IPS-15b (cell line): ENCODE measurements at regions not wholly inside any gene's neighbourhood (a gene's known extent, or its start where the extent isn't known, plus 50 kb on each side); places are given as distances from the start of the nearest gene placed in this dataset.
"Not testable (repeated sequence)": the region's sequence is repeated elsewhere in the genome, so short reads cannot be mapped to it uniquely, and the experiment has no call there.

Experiments
- H3K27me3 ChIP-seq: one replicate; pipeline ENCODE4 v1.6.1; 2013; ENCODE audit warnings: low read length; ENCODE audit not compliant: control insufficient read depth, insufficient read depth
- H3K36me3 ChIP-seq: one replicate; pipeline ENCODE4 v1.6.1; 2013; ENCODE audit warnings: low read length; ENCODE audit not compliant: control insufficient read depth, insufficient read depth
- H3K4me1 ChIP-seq: one replicate; pipeline ENCODE4 v1.6.1; 2013; ENCODE audit warnings: mild to moderate bottlenecking, low read length; ENCODE audit not compliant: control insufficient read depth, insufficient read depth
- H3K4me3 ChIP-seq: one replicate; pipeline ENCODE4 v1.5.1; 2013; ENCODE audit warnings: low read depth, low read length
- H3K9ac ChIP-seq: one replicate; pipeline ENCODE4 v1.6.1; 2013; ENCODE audit warnings: low read depth, mild to moderate bottlenecking, low read length
- H3K9me3 ChIP-seq: one replicate; pipeline ENCODE4 v1.6.1; 2013; ENCODE audit warnings: mild to moderate bottlenecking, low read length; ENCODE audit not compliant: control insufficient read depth, insufficient read depth

- H3K4me3 ChIP-seq, H3K9me3 ChIP-seq, H3K9ac ChIP-seq, H3K4me1 ChIP-seq, H3K27me3 ChIP-seq, H3K36me3 ChIP-seq: not testable (repeated sequence)
Observed at GRCh38 chr15:70364023-70364422, 266.3 kb upstream of the TLE3 start.

GRCh38 chr15:70362886-70363285, 265.2 kb upstream of the TLE3 start:
- H3K9ac ChIP-seq: no peak overlapping the region
- H3K27me3 ChIP-seq: no peaks in the 10 kb centered on the region
- no peaks in the 10 kb centered on the region for H3K4me1 ChIP-seq
- H3K36me3 ChIP-seq: no peaks in the 10 kb centered on the region
- no peak overlapping the region for H3K4me3 ChIP-seq
- no peaks in the 10 kb centered on the region for H3K9me3 ChIP-seq

- Histone ChIP-seq H3K4me1 (no peaks in the 10 kb centered on the region), H3K36me3 (no peaks in the 10 kb centered on the region), H3K9ac (no peak overlapping the region), H3K9me3 (no peaks in the 10 kb centered on the region), H3K27me3 (no peaks in the 10 kb centered on the region), H3K4me3 (no peak overlapping the region)
Observed at GRCh38 chr15:70362350-70362749, 264.6 kb upstream of the TLE3 start.

GRCh38 chr15:70361891-70362290, 264.2 kb upstream of the TLE3 start:
- no peak overlapping the region for H3K9ac ChIP-seq
- no peaks in the 10 kb centered on the region for H3K27me3 ChIP-seq
- H3K36me3 ChIP-seq: no peaks in the 10 kb centered on the region
- no peaks in the 10 kb centered on the region for H3K9me3 ChIP-seq
- H3K4me3 ChIP-seq: no peak overlapping the region
- H3K4me1 ChIP-seq: no peaks in the 10 kb centered on the region

GRCh38 chr15:70361106-70361505, 263.4 kb upstream of the TLE3 start:
- no peaks in the 10 kb centered on the region for H3K9me3 ChIP-seq
- no peak overlapping the region for H3K4me3 ChIP-seq
- no peaks in the 10 kb centered on the region for H3K36me3 ChIP-seq
- H3K4me1 ChIP-seq: no peaks in the 10 kb centered on the region
- H3K27me3 ChIP-seq: no peaks in the 10 kb centered on the region
- no peak overlapping the region for H3K9ac ChIP-seq

- Histone ChIP-seq H3K4me3 (no peak overlapping the region), H3K27me3 (no peaks in the 10 kb centered on the region), H3K36me3 (no peaks in the 10 kb centered on the region), H3K4me1 (no peaks in the 10 kb centered on the region), H3K9ac (no peak overlapping the region), H3K9me3 (no peaks in the 10 kb centered on the region)
Observed at GRCh38 chr15:70358871-70359647, 261.3 kb upstream of the TLE3 start.

GRCh38 chr15:70358011-70358819, 260.5 kb upstream of the TLE3 start:
- H3K4me1 ChIP-seq: no peaks in the 10 kb centered on the region
- H3K27me3 ChIP-seq: no peaks in the 10 kb centered on the region
- H3K9ac ChIP-seq: no peak overlapping the region
- H3K9me3 ChIP-seq: no peaks in the 10 kb centered on the region
- H3K36me3 ChIP-seq: no peaks in the 10 kb centered on the region
- no peak overlapping the region for H3K4me3 ChIP-seq

GRCh38 chr15:70357453-70357852, 259.7 kb upstream of the TLE3 start:
- Histone ChIP-seq H3K9ac (no peak overlapping the region), H3K36me3 (no peaks in the 10 kb centered on the region), H3K9me3 (no peaks in the 10 kb centered on the region), H3K27me3 (no peaks in the 10 kb centered on the region), H3K4me3 (no peak overlapping the region), H3K4me1 (no peaks in the 10 kb centered on the region)

GRCh38 chr15:70356919-70357318, 259.2 kb upstream of the TLE3 start:
- Histone ChIP-seq H3K4me1 (no peaks in the 10 kb centered on the region), H3K27me3 (no peaks in the 10 kb centered on the region), H3K4me3 (no peak overlapping the region), H3K36me3 (no peaks in the 10 kb centered on the region), H3K9ac (no peak overlapping the region), H3K9me3 (no peaks in the 10 kb centered on the region)

GRCh38 chr15:70356062-70356860, 258.5 kb upstream of the TLE3 start:
- no peaks in the 10 kb centered on the region for H3K27me3 ChIP-seq
- H3K9me3 ChIP-seq: no peaks in the 10 kb centered on the region
- H3K9ac ChIP-seq: no peak overlapping the region
- H3K4me1 ChIP-seq: no peaks in the 10 kb centered on the region
- H3K4me3 ChIP-seq: no peak overlapping the region
- H3K36me3 ChIP-seq: no peaks in the 10 kb centered on the region

- no peaks in the 10 kb centered on the region for H3K27me3 ChIP-seq
- no peaks in the 10 kb centered on the region for H3K9me3 ChIP-seq
- H3K4me1 ChIP-seq: no peaks in the 10 kb centered on the region
- H3K9ac ChIP-seq: no peak overlapping the region
- no peak overlapping the region for H3K4me3 ChIP-seq
- no peaks in the 10 kb centered on the region for H3K36me3 ChIP-seq
Observed at GRCh38 chr15:70355275-70355795, 257.6 kb upstream of the TLE3 start.
